SK-N-SH treated with all-trans-retinoic acid at 6 μM for 48 hours (cell line): ENCODE measurements at regions not wholly inside any gene's neighbourhood (a gene's known extent, or its start where the extent isn't known, plus 50 kb on each side); places are given as distances from the start of the nearest gene placed in this dataset.

ENCODE experiments used
- ARNTL ChIP-seq: fragments of 450-650 bp; formaldehyde crosslinking; IDR thresholded peaks from 2 replicates; pipeline ENCODE4 v1.5.0; 2020; ENCODE audit warnings: low read depth, mild to moderate bottlenecking, moderate library complexity, borderline replicate concordance
- BACH2 ChIP-seq: fragments of 250-450 bp; sonication (Bioruptor Pico); IDR thresholded peaks from 2 replicates; pipeline ENCODE4 v1.9.0; 2021; ENCODE audit warnings: mild to moderate bottlenecking, borderline replicate concordance
- CSRNP3 ChIP-seq: fragments of 250-450 bp; sonication (Bioruptor Pico); IDR thresholded peaks from 2 replicates; pipeline ENCODE4 v1.5.1; 2021; ENCODE audit warnings: mild to moderate bottlenecking, moderate library complexity
- OSR1 ChIP-seq: fragments of 250-450 bp; sonication (Bioruptor Pico); IDR thresholded peaks from 2 replicates; pipeline ENCODE4 v1.8.0; 2022; ENCODE audit warnings: moderate library complexity, mild to moderate bottlenecking, inconsistent platforms
- PATZ1 ChIP-seq: fragments of 250-450 bp; sonication (Bioruptor Pico); IDR thresholded peaks from 2 replicates; pipeline ENCODE4 v1.8.0; 2020; ENCODE audit warnings: mild to moderate bottlenecking, moderate library complexity, borderline replicate concordance
- PPARA ChIP-seq: fragments of 250-450 bp; sonication (Bioruptor Pico); IDR thresholded peaks from 2 replicates; pipeline ENCODE4 v1.5.0; 2020; ENCODE audit warnings: mild to moderate bottlenecking, borderline replicate concordance
- SNAI2 ChIP-seq: fragments of 250-450 bp; sonication (Bioruptor Pico); IDR thresholded peaks from 2 replicates; pipeline ENCODE4 v1.5.0; 2020; ENCODE audit warnings: mild to moderate bottlenecking, moderate library complexity
- TCF4 ChIP-seq: fragments of 250-450 bp; sonication (Bioruptor Pico); IDR thresholded peaks from 2 replicates; pipeline ENCODE4 v1.8.0; 2021; ENCODE audit warnings: mild to moderate bottlenecking, moderate library complexity, borderline replicate concordance
- ZC3H10 ChIP-seq: fragments of 250-450 bp; sonication (Bioruptor Pico); IDR thresholded peaks from 2 replicates; pipeline ENCODE4 v1.5.1; 2021; ENCODE audit warnings: mild to moderate bottlenecking, moderate library complexity
- ZNF565 ChIP-seq: fragments of 450-650 bp; formaldehyde crosslinking; conservative IDR thresholded peaks from 2 replicates; pipeline ENCODE4 v1.5.0; 2020; ENCODE audit warnings: low read depth, mild to moderate bottlenecking, moderate library complexity
- TF ChIP-seq, protein P1 (sequence below): fragments of 250-450 bp; sonication (Bioruptor Pico); IDR thresholded peaks from 2 replicates; pipeline ENCODE4 v1.5.1; 2020; ENCODE audit warnings: low read depth, mild to moderate bottlenecking, moderate library complexity

GRCh38 chrX:96436105-96436504, 248.5 kb upstream of the DIAPH2 start:
- TF ChIP-seq PATZ1 (CRISPR knock-in tag): no peak
- TF ChIP-seq OSR1 (CRISPR knock-in tag): no peak
- no peak for TF ChIP-seq PPARA (CRISPR knock-in tag)
- no peak for TF ChIP-seq SNAI2 (CRISPR knock-in tag)
- TF ChIP-seq ZNF565 (CRISPR knock-in tag): no peak
- TF ChIP-seq BACH2 (CRISPR knock-in tag): no peak
- TF ChIP-seq TCF4: no peak
- TF ChIP-seq, protein P1, sequence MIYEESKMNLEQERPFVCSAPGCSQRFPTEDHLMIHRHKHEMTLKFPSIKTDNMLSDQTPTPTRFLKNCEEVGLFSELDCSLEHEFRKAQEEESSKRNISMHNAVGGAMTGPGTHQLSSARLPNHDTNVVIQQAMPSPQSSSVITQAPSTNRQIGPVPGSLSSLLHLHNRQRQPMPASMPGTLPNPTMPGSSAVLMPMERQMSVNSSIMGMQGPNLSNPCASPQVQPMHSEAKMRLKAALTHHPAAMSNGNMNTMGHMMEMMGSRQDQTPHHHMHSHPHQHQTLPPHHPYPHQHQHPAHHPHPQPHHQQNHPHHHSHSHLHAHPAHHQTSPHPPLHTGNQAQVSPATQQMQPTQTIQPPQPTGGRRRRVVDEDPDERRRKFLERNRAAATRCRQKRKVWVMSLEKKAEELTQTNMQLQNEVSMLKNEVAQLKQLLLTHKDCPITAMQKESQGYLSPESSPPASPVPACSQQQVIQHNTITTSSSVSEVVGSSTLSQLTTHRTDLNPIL (CRISPR knock-in tag): no peak
- no peak for TF ChIP-seq CSRNP3 (CRISPR knock-in tag)
- no peak for TF ChIP-seq ZC3H10 (CRISPR knock-in tag)
- TF ChIP-seq ARNTL (CRISPR knock-in tag): no peak
